WTC11 (cell line): ENCODE measurements at regions not wholly inside any gene's neighbourhood (a gene's known extent, or its start where the extent isn't known, plus 50 kb on each side); places are given as distances from the start of the nearest gene placed in this dataset.

Experiments
- ATAC-seq: fragments of 200-7000 bp; cut with Tn5 transposase; 2 replicates; pipeline ENCODE4 v1.10.0; 2021; ENCODE audit warnings: mild to moderate bottlenecking, moderate library complexity
- CTCF ChIA-PET: fragments of 300-600 bp; sonication (Branson Sonifier 250); formaldehyde crosslinking; loops from one replicate; lab custom pipeline; 2021; ENCODE audit warnings: antibody characterized with exemption; lab: Charles Lee
- POLR2A ChIA-PET: fragments of 350-600 bp; sonication (Branson Sonifier 250); formaldehyde crosslinking; loops from one replicate; lab custom pipeline; 2021; ENCODE audit warnings: antibody characterized with exemption; lab: Charles Lee
- DNase-seq: peaks from one replicate; pipeline ENCODE4 v3.0.0; 2021; ENCODE audit warnings: low spot score
- H3K27ac Mint-ChIP-seq: 2 replicates; pipeline ENCODE4 v1.8.0; 2021; ENCODE audit warnings: mixed read lengths
- H3K27me3 Mint-ChIP-seq: 2 replicates; pipeline ENCODE4 v1.8.0; 2021; ENCODE audit warnings: low read depth, mild to moderate bottlenecking, moderate library complexity, mixed read lengths
- H3K36me3 Mint-ChIP-seq: 2 replicates; pipeline ENCODE4 v1.8.0; 2021; ENCODE audit warnings: mixed read lengths
- H3K4me1 Mint-ChIP-seq: 2 replicates; pipeline ENCODE4 v1.8.0; 2022; ENCODE audit warnings: mixed read lengths
- H3K4me3 Mint-ChIP-seq: 2 replicates; pipeline ENCODE4 v1.8.0; 2021; ENCODE audit warnings: mild to moderate bottlenecking, moderate library complexity, mixed read lengths
- H3K9me3 Mint-ChIP-seq: 2 replicates; pipeline ENCODE4 v1.8.0; 2021; ENCODE audit warnings: mixed read lengths
- ATF1 ChIP-seq: sonication (generic); formaldehyde crosslinking; IDR thresholded peaks from 2 replicates; pipeline ENCODE4 v1.8.1; 2023; ENCODE audit warnings: mild to moderate bottlenecking, moderate library complexity, missing genetic modification reagents
- CDX4 ChIP-seq: fragments of 250-450 bp; sonication (Bioruptor Pico); IDR thresholded peaks from 2 replicates; pipeline ENCODE4 v1.9.0; 2021; ENCODE audit warnings: moderate library complexity, mild to moderate bottlenecking, inconsistent platforms, borderline replicate concordance
- CREM ChIP-seq: sonication (generic); formaldehyde crosslinking; IDR thresholded peaks from 2 replicates; pipeline ENCODE4 v1.8.1; 2022; ENCODE audit warnings: mild to moderate bottlenecking, missing genetic modification reagents, moderate library complexity
- E2F4 ChIP-seq: sonication (generic); formaldehyde crosslinking; IDR thresholded peaks from 2 replicates; pipeline ENCODE4 v1.8.1; 2022; ENCODE audit warnings: low read depth, mild to moderate bottlenecking, moderate library complexity, missing genetic modification reagents, borderline replicate concordance
- ERG ChIP-seq: fragments of 250-450 bp; sonication (Bioruptor Pico); IDR thresholded peaks from 2 replicates; pipeline ENCODE4 v1.8.0; 2021; ENCODE audit warnings: mild to moderate bottlenecking
- ETV6 ChIP-seq: sonication (generic); formaldehyde crosslinking; IDR thresholded peaks from 2 replicates; pipeline ENCODE4 v1.8.1; 2022; ENCODE audit warnings: mild to moderate bottlenecking, missing genetic modification reagents
- FOXP1 ChIP-seq: sonication (generic); formaldehyde crosslinking; IDR thresholded peaks from 2 replicates; pipeline ENCODE4 v1.8.0; 2022; ENCODE audit warnings: missing genetic modification reagents, mild to moderate bottlenecking, moderate library complexity, borderline replicate concordance
- FOXP4 ChIP-seq: sonication (generic); formaldehyde crosslinking; IDR thresholded peaks from 2 replicates; pipeline ENCODE4 v1.8.0; 2022; ENCODE audit warnings: mild to moderate bottlenecking, missing genetic modification reagents
- GRHL2 ChIP-seq: fragments of 250-450 bp; sonication (Bioruptor Pico); IDR thresholded peaks from 2 replicates; pipeline ENCODE4 v1.8.0; 2022; ENCODE audit warnings: mild to moderate bottlenecking, moderate library complexity; ENCODE audit not compliant: insufficient replicate concordance, severe bottlenecking
- IRF2 ChIP-seq: sonication (generic); formaldehyde crosslinking; IDR thresholded peaks from 2 replicates; pipeline ENCODE4 v1.8.0; 2022; ENCODE audit warnings: low read depth, missing genetic modification reagents, borderline replicate concordance
- NFE2L1 ChIP-seq: sonication (generic); formaldehyde crosslinking; IDR thresholded peaks from 2 replicates; pipeline ENCODE4 v1.8.1; 2023; ENCODE audit warnings: missing genetic modification reagents
- PRDM15 ChIP-seq: sonication (generic); formaldehyde crosslinking; IDR thresholded peaks from 2 replicates; pipeline ENCODE4 v1.8.0; 2022; ENCODE audit warnings: missing genetic modification reagents
- PRRX2 ChIP-seq: fragments of 250-450 bp; sonication (Bioruptor Pico); IDR thresholded peaks from 2 replicates; pipeline ENCODE4 v1.8.0; 2021; ENCODE audit warnings: mild to moderate bottlenecking
- RORB ChIP-seq: fragments of 250-450 bp; sonication (Bioruptor Pico); IDR thresholded peaks from 2 replicates; pipeline ENCODE4 v1.9.0; 2021; ENCODE audit warnings: mild to moderate bottlenecking
- SMAD3 ChIP-seq: sonication (generic); formaldehyde crosslinking; IDR thresholded peaks from 2 replicates; pipeline ENCODE4 v1.8.0; 2022; ENCODE audit warnings: missing genetic modification reagents, mild to moderate bottlenecking, borderline replicate concordance
- SMAD4 ChIP-seq: sonication (generic); formaldehyde crosslinking; IDR thresholded peaks from 2 replicates; pipeline ENCODE4 v1.8.0; 2022; ENCODE audit warnings: mild to moderate bottlenecking, missing genetic modification reagents
- TEAD1 ChIP-seq: sonication (generic); formaldehyde crosslinking; IDR thresholded peaks from 2 replicates; pipeline ENCODE4 v1.8.0; 2022; ENCODE audit warnings: mild to moderate bottlenecking, missing genetic modification reagents
- ZNF138 ChIP-seq: sonication (generic); formaldehyde crosslinking; conservative IDR thresholded peaks from 2 replicates; pipeline ENCODE4 v1.8.1; 2022; ENCODE audit warnings: mild to moderate bottlenecking, moderate library complexity, missing genetic modification reagents
- ZNF512 ChIP-seq: sonication (generic); formaldehyde crosslinking; IDR thresholded peaks from 2 replicates; pipeline ENCODE4 v1.8.1; 2022; ENCODE audit warnings: missing genetic modification reagents, borderline replicate concordance
- TF ChIP-seq, protein P1 (sequence below): sonication (generic); formaldehyde crosslinking; IDR thresholded peaks from 2 replicates; pipeline ENCODE4 v1.8.1; 2023; ENCODE audit warnings: mild to moderate bottlenecking, missing genetic modification reagents
- TF ChIP-seq, protein P2 (sequence below): sonication (generic); formaldehyde crosslinking; IDR thresholded peaks from 2 replicates; pipeline ENCODE4 v1.8.1; 2023; ENCODE audit warnings: mild to moderate bottlenecking, missing genetic modification reagents, moderate library complexity

- TF ChIP-seq ETV6 (CRISPR knock-in tag): no peak
- TF ChIP-seq TEAD1 (CRISPR knock-in tag): no peak
- no peak for TF ChIP-seq IRF2 (CRISPR knock-in tag)
- no peak for TF ChIP-seq FOXP1 (CRISPR knock-in tag)
- no peak for TF ChIP-seq ZNF512 (CRISPR knock-in tag)
- no peak for TF ChIP-seq ATF1
- TF ChIP-seq ERG (CRISPR knock-in tag): no peak
- TF ChIP-seq SMAD3: no peak
- TF ChIP-seq, protein P1, sequence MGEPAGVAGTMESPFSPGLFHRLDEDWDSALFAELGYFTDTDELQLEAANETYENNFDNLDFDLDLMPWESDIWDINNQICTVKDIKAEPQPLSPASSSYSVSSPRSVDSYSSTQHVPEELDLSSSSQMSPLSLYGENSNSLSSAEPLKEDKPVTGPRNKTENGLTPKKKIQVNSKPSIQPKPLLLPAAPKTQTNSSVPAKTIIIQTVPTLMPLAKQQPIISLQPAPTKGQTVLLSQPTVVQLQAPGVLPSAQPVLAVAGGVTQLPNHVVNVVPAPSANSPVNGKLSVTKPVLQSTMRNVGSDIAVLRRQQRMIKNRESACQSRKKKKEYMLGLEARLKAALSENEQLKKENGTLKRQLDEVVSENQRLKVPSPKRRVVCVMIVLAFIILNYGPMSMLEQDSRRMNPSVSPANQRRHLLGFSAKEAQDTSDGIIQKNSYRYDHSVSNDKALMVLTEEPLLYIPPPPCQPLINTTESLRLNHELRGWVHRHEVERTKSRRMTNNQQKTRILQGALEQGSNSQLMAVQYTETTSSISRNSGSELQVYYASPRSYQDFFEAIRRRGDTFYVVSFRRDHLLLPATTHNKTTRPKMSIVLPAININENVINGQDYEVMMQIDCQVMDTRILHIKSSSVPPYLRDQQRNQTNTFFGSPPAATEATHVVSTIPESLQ (CRISPR knock-in tag): no peak
- TF ChIP-seq NFE2L1: no peak
- no peak for TF ChIP-seq E2F4 (CRISPR knock-in tag)
- TF ChIP-seq CDX4 (CRISPR knock-in tag): no peak
- TF ChIP-seq RORB: no peak
- no peak for TF ChIP-seq CREM (CRISPR knock-in tag)
- TF ChIP-seq FOXP4 (CRISPR knock-in tag): no peak
- Mint-ChIP-seq H3K4me3 (no peak overlapping the region), H3K27ac (no peak overlapping the region), H3K36me3 (no peaks in the 10 kb centered on the region), H3K27me3 (no peaks in the 10 kb centered on the region), H3K4me1 (peaks cover 23% of the 10 kb centered on the region), H3K9me3 (peaks cover 3% of the 10 kb centered on the region; the same call in 1 of the 2 replicates)
- DNase-seq (no peak), ATAC-seq (no peak)
- CTCF ChIA-PET: interaction anchor here (0.9 kb wide), 1 partner anchor 69 kb away, joined by 9 read pairs; no protein-coding TSS in a partner anchor
- POLR2A ChIA-PET: no interaction called here
Measured at GRCh38 chr12:67424784-67425183, 155.6 kb downstream of the CAND1 start.

GRCh38 chr12:67425394-67425793 is 156.2 kb downstream of the CAND1 start:
- H3K4me3 Mint-ChIP-seq: no peak overlapping the region
- peaks cover 3% of the 10 kb centered on the region; the same call in 1 of the 2 replicates for H3K9me3 Mint-ChIP-seq
- CTCF ChIA-PET: interaction anchor here (1.0 kb wide), 1 partner anchor 69 kb away, joined by 5 read pairs; no protein-coding TSS in a partner anchor
- peaks cover 18% of the 10 kb centered on the region for H3K4me1 Mint-ChIP-seq
- ATAC-seq (no peak), DNase-seq (no peak)
- POLR2A ChIA-PET: no interaction called here
- H3K27me3 Mint-ChIP-seq: no peaks in the 10 kb centered on the region
- H3K27ac Mint-ChIP-seq: no peak overlapping the region
- H3K36me3 Mint-ChIP-seq: no peaks in the 10 kb centered on the region
- TF ChIP-seq ZNF138 (CRISPR knock-in tag) (no peak), PRDM15 (CRISPR knock-in tag) (no peak), SMAD4 (CRISPR knock-in tag) (no peak), PRRX2 (CRISPR knock-in tag) (no peak), GRHL2 (CRISPR knock-in tag) (no peak), ETV6 (CRISPR knock-in tag) (no peak)
- TF ChIP-seq, protein P2, sequence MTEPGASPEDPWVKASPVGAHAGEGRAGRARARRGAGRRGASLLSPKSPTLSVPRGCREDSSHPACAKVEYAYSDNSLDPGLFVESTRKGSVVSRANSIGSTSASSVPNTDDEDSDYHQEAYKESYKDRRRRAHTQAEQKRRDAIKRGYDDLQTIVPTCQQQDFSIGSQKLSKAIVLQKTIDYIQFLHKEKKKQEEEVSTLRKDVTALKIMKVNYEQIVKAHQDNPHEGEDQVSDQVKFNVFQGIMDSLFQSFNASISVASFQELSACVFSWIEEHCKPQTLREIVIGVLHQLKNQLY (CRISPR knock-in tag): no peak
